ENCODE measurements at regions not wholly inside any gene's neighbourhood (a gene's known extent, or its start where the extent isn't known, plus 50 kb on each side); places are given as distances from the start of the nearest gene placed in this dataset.

GRCh38 chr4:114535725-114536124, 62.9 kb upstream of the UGT8 start:
- no peak for TF ChIP-seq CTCF (conservative IDR thresholded peaks at IDR 0.05; ENCODE audit: low read length)
- no peak for TF ChIP-seq EZH2phosphoT487 (IDR thresholded peaks at IDR 0.05; ENCODE audit: borderline replicate concordance, low read depth, low read length)

Data from OCI-LY7 (cell line).